NCI-H2107 (cell line): ENCODE measurements at regions not wholly inside any gene's neighbourhood (a gene's known extent, or its start where the extent isn't known, plus 50 kb on each side); places are given as distances from the start of the nearest gene placed in this dataset.
"Not testable (repeated sequence)": the region's sequence is repeated elsewhere in the genome, so short reads cannot be mapped to it uniquely, and the experiment has no call there.

Experiments
- DNase-seq: peaks from one replicate; lab custom pipeline; 2025; lab: John Stamatoyannopoulos, UW

DNA sequence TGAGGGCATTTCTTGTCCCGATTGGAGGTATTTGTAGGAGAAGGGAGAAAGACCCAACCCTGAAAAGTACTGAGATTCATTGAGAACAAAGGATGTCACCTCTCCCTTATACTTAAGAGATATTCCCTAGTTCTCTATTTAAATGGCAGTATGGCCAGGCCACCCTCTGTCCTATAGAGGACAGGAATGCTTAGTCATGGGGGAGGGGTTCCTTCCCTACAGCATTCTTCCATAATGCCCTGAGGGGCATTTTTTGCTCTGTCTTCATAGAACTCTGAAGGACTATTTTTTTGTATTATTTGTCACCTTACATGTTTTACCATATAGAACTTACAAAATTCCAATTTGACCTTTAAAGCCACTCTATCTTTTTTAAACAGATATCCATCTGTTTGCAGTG is 176.3 kb downstream of the TMEM161B start:
- DNase-seq, result no peak

GRCh38 chr5:88090506-88090905 is 178.1 kb downstream of the TMEM161B start:
- no peak for DNase-seq

- DNase-seq, result no peak
Measured at GRCh38 chr5:88089719-88090390, 178.8 kb downstream of the TMEM161B start.

DNA sequence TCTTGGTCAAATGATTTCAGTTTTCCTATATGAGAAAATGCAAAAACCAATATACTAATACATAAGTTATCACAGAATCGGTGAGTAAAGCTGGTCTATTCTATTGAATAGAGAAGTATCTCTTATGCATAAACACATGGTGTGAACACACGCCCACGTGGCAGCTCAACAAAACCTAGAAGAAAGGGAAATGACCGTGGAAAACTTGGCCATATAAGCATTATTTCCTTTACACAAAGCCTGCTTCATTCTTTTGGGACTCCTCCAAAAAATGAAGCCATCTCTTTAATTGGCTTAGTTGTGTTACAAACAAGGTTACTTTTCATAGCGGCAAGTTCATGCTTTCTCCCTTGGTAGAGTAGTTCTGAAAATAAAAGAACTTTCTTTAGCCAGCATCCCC is 183.2 kb downstream of the TMEM161B start:
- DNase-seq, result no peak

DNA sequence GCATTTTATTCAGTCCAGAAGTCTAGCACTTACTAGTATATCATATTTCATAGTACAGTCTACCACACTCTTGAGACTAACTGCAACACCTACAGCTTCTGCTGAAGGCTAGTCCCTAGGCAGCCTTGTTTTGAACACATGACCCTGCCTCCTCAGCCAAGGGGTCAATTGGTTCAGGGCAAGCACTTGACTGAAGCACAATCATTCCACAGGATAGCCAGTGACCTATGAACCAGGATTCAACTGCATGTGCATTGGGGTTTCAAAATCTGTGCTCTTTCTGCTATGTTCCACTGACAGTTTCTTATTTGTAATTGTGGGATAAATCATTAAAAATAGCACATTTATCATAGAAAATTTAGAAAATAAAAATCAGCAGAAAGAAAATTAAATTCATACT is 186.8 kb downstream of the TMEM161B start:
- DNase-seq, result no peak

GRCh38 chr5:88063813-88064212 is 204.8 kb downstream of the TMEM161B start:
- no peak for DNase-seq

GRCh38 chr5:88060194-88060593 is 208.5 kb downstream of the TMEM161B start:
- no peak for DNase-seq

DNA sequence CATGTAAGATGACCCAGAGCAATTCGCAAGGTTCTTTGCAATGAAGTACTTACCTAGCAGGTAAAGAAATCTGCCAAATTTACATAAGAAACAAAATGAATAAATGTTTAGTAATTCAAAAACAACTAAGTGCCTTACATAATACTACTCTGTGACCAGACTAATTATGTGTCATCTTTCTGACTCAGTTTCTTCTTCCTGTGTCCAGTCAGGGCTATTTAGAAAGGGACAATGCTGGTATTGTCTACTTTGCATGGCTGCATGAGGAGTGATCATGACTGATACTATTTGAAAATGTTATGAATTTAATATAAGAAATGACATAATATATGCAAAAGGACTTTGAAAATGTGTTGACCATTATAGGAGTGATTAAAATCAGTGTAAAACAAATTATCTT is 210.0 kb downstream of the TMEM161B start:
- DNase-seq, result no peak

DNA sequence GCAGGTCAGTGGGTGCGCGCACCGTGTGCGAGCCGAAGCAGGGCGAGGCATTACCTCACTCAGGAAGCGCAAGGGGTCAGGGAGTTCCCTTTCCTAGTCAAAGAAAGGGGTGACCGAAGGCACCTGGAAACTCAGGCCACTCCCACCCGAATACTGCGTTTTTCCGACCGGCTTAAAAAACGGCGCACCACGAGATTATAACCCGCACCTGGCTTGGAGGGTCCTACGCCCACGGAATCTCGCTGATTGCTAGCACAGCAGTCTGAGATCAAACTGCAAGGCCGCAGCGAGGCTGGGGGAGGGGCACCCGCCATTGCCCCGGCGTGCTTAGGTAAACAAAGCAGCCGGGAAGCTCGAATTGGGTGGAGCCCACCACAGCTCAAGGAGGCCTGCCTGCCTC is 216.2 kb downstream of the TMEM161B start:
- DNase-seq, result not testable (repeated sequence)

GRCh38 chr5:88051148-88051547 is 217.5 kb downstream of the TMEM161B start:
- DNase-seq, result no peak

GRCh38 chr5:88049737-88050136 is 218.9 kb downstream of the TMEM161B start:
- no peak for DNase-seq

- no peak for DNase-seq
Measured at GRCh38 chr5:88049156-88049555, 219.5 kb downstream of the TMEM161B start.

DNA sequence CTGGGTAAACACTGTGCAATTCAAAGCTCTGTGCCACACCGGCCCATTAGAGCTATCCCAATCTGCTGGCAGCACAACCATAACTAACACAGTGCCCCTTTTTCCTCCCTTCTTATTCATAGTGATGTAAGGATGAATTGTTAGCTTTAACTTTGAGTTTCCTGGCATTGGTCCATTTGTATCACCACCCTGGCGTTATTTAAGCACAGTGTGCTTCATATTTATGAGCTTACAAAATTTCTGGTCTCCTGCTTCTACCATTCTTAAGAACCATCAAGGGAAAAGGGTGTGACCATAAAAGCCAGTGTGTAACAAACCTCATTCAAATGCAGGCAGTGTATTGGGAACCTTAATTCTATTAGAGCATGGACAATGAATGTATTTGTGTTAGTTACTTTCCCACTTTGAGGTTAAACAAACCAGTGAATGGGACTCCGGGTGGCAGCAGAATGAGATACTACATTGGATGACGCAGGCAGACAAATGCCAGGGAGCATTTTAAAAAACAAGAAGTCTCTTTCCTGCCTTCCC is 222.6 kb downstream of the TMEM161B start:
- no peak for DNase-seq

GRCh38 chr5:88045165-88045564 is 223.5 kb downstream of the TMEM161B start:
- DNase-seq, result no peak

GRCh38 chr5:88034520-88034919 is 234.1 kb downstream of the TMEM161B start:
- no peak for DNase-seq

DNA sequence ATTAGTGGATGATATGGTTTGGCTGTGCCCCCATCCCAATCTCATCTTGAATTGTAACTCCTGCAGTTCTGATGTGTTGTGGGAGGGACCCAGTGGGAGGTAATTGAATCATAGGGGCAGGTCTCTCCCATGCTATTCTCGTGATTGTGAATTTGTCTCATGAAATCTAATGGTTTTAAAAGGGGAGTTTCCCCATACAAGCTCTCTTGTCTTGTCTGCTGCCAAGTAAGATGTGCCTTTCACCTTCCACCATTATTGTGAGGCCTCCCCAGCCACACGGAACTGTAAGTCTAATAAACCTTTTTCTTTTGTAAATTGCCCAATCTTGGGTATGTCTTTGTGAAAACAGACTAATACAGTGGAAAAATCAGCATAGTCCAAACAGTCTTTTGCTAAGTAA is 235.5 kb downstream of the TMEM161B start:
- no peak for DNase-seq

- DNase-seq, result no peak
Measured at GRCh38 chr5:88029011-88029410, 239.6 kb downstream of the TMEM161B start.

GRCh38 chr5:88021141-88021540 is 247.5 kb downstream of the TMEM161B start:
- no peak for DNase-seq

DNA sequence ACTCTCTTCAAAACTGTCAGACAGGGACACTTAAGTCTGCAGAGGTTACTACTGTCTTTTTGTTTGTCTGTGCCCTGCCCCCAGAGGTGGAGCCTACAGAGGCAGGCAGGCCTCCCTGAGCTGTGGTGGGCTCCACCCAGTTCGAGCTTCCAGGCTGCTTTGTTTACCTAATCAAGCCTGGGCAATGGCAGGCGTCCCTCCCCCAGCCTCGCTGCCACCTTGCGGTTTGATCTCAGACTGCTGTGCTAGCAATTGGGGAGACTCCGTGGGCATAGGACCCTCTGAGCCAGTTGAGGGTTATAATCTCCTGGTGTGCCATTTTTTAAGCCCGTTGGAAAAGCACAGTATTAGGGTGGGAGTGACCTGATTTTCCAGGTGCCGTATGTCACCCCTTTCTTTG is 253.7 kb downstream of the TMEM161B start:
- not testable (repeated sequence) for DNase-seq

DNA sequence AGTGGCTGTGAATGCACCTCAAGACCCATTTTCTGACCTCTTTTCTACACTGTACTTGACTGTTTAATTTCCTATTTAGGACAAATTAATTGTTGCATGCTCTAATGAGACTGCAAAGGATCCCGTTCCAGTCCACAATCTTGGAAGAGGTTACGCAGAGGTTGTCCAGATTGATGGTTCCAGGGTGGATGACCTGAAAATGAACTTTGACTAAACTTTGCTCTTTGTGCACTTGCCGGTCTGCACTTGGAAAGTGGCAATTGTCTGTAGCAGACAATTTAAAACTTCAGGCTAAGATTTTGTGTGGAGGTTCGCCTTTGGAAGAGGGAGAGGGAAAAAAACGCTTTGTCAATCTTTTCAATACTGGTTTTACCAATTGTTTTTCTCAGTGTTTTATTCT is 267.8 kb downstream of the TMEM161B start:
- DNase-seq, result no peak

GRCh38 chr5:87997662-87998061 is 271.0 kb downstream of the TMEM161B start:
- DNase-seq, result no peak

DNA sequence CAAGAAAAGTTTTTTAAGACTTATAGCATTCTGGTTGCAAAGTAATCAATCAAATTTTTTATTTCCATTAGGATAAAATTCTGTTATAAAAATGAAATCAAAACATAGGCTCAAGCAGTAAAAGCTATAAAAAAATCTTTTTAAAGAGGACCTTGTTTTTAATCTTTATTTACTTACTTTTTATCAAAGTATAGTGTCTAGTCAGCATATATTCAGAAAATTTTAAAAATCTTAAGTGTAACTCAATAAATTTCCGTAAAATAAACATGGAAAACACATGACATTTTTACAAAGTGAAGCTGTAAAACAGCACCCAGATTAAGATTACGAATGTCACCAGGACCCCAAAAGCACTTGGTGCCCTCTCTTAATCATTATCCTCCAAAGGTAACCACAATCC is 302.4 kb downstream of the TMEM161B start:
- no peak for DNase-seq

DNA sequence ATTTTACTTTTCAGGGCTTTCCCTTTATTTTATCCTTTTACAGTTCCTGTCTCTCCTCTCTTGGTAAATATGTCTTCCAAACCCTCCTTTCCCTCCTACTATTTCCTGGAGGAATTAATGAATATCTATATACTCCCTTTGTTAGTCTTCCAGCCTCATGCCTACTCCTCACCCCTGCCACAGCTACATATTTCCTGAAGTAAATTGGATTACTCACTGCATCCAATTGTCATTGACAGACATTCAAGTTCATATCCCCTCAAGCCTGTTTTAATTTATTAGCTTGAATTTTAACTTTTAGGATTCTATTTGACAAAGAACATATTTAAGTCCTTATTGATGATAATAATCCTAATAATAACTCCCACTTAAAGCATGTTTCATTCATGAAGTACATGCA is 314.5 kb downstream of the TMEM161B start:
- DNase-seq, result no peak

GRCh38 chr5:87951661-87952060 is 317.0 kb downstream of the TMEM161B start:
- DNase-seq, result no peak
